Endothelial cell of umbilical vein (primary cell): ENCODE measurements at regions not wholly inside any gene's neighbourhood (a gene's known extent, or its start where the extent isn't known, plus 50 kb on each side); places are given as distances from the start of the nearest gene placed in this dataset.

Source experiments
- BruUV-seq: library from RNA; stranded (reverse); fragments of 400-500 nt; replicated peaks from 2 replicates; lab custom pipeline; 2021; lab: Mats Ljungman, UMichigan
- CTCF ChIA-PET: fragments of 300-600, 350-600 bp; sonication (Branson Sonifier 250); formaldehyde crosslinking; loops from one replicate; lab custom pipeline; 2021; ENCODE audit warnings: antibody characterized with exemption, inconsistent platforms; lab: Charles Lee
- POLR2A ChIA-PET: fragments of 300-600, 350-600 bp; sonication (Branson Sonifier 250); formaldehyde crosslinking; loops from one replicate; lab custom pipeline; 2021; ENCODE audit warnings: antibody characterized with exemption, inconsistent platforms; lab: Charles Lee
- DNase-seq: peaks from one replicate; pipeline ENCODE4 v3.0.0-alpha.2; 2011; ENCODE audit warnings: low read depth, low spot score
- FAIRE-seq: peaks from 2 replicates; lab custom pipeline; 2011; peaks lifted over from hg19 to GRCh38; lab: Jason Lieb, UNC
- H2AFZ ChIP-seq: 2 replicates; pipeline ENCODE4 v1.6.0; 2012; ENCODE audit warnings: low read depth, low read length, control low read depth, inconsistent platforms
- H3K27ac ChIP-seq: 2 replicates; pipeline ENCODE4 v1.5.1; 2011; ENCODE audit warnings: low read depth, mild to moderate bottlenecking, control low read depth, low read length, moderate library complexity; ENCODE audit not compliant: insufficient read depth
- H3K27me3 ChIP-seq, 2 experiments: 2 replicates each; pipeline versions ENCODE4 v1.6.0 to v1.6.1; 2011; ENCODE audit warnings: low read length in 2 of 2, mixed read lengths in 1 of 2; ENCODE audit not compliant: control insufficient read depth in 2 of 2, insufficient read depth in 2 of 2
- H3K36me3 ChIP-seq, 2 experiments: 2 replicates in 1 of 2; 3 replicates in 1 of 2; pipeline ENCODE4 v1.5.1; 2011; ENCODE audit warnings: low read length in 2 of 2, mild to moderate bottlenecking in 1 of 2, moderate library complexity in 1 of 2; ENCODE audit not compliant: control insufficient read depth in 2 of 2, insufficient read depth in 2 of 2; ENCODE audit errors: extremely low read depth in 1 of 2
- H3K4me1 ChIP-seq: 3 replicates; pipeline ENCODE4 v1.5.1; 2011; ENCODE audit warnings: mild to moderate bottlenecking, low read length; ENCODE audit not compliant: control insufficient read depth, insufficient read depth; ENCODE audit errors: extremely low read depth
- H3K4me2 ChIP-seq: 2 replicates; pipeline ENCODE4 v1.6.1; 2011; ENCODE audit warnings: low read length, control low read depth, mixed read lengths; ENCODE audit not compliant: insufficient read depth
- H3K4me3 ChIP-seq, 3 experiments: fragments of 200-600 bp in 1 of 3; sonication (generic), shearing (Covaris generic) in 1 of 3; replicated peaks in 1 of 3; 2 replicates each; pipeline ENCODE4 v1.5.1; 2011 to 2016; ENCODE audit warnings: control low read depth in 3 of 3, low read length in 3 of 3, mild to moderate bottlenecking in 2 of 3, inconsistent platforms in 1 of 3, low read depth in 1 of 3, moderate library complexity in 1 of 3; ENCODE audit not compliant: insufficient read depth in 1 of 3
- H3K79me2 ChIP-seq: 2 replicates; pipeline ENCODE4 v1.6.0; 2012; ENCODE audit warnings: low read length, inconsistent platforms; ENCODE audit not compliant: control insufficient read depth, insufficient read depth
- H3K9ac ChIP-seq: replicated peaks from 2 replicates; pipeline ENCODE3; 2011; ENCODE audit warnings: low read length, control low read depth; ENCODE audit not compliant: insufficient read depth; ENCODE audit errors: extremely low read depth
- H3K9me1 ChIP-seq: replicated peaks from 3 replicates; pipeline ENCODE4 v1.6.0; 2011; ENCODE audit warnings: mild to moderate bottlenecking, low read length; ENCODE audit not compliant: control insufficient read depth, insufficient read depth; ENCODE audit errors: extremely low read depth
- H3K9me3 ChIP-seq: replicated peaks from 2 replicates; pipeline ENCODE4 v1.5.1; 2012; ENCODE audit warnings: low read length, inconsistent platforms; ENCODE audit not compliant: control insufficient read depth, insufficient read depth
- H4K20me1 ChIP-seq: replicated peaks from 2 replicates; pipeline ENCODE3; 2011; ENCODE audit warnings: mild to moderate bottlenecking, low read length; ENCODE audit not compliant: control insufficient read depth, insufficient read depth; ENCODE audit errors: extremely low read depth
- EZH2 ChIP-seq: IDR thresholded peaks from 2 replicates; pipeline ENCODE4 v1.6.1; 2012; ENCODE audit warnings: borderline replicate concordance, low read depth, mild to moderate bottlenecking, moderate library complexity, low read length, inconsistent platforms; ENCODE audit not compliant: severe bottlenecking
- FOS ChIP-seq: IDR thresholded peaks from 2 replicates; pipeline ENCODE4 v1.6.1; 2011; ENCODE audit warnings: mild to moderate bottlenecking, low read length, moderate library complexity, borderline replicate concordance; ENCODE audit not compliant: insufficient read depth
- GATA2 ChIP-seq: IDR thresholded peaks from 2 replicates; pipeline ENCODE4 v1.7.0; 2011; ENCODE audit warnings: low read depth, mild to moderate bottlenecking, moderate library complexity, mixed read lengths, low read length; ENCODE audit not compliant: insufficient read length, insufficient read depth
- JUN ChIP-seq: IDR thresholded peaks from 2 replicates; pipeline ENCODE4 v1.6.1; 2011; ENCODE audit warnings: borderline replicate concordance, low read depth; ENCODE audit not compliant: insufficient read length, insufficient read depth
- MYC ChIP-seq: IDR thresholded peaks from one replicate; pipeline ENCODE4 v1.6.1; 2011; ENCODE audit warnings: mild to moderate bottlenecking, low read depth, low read length
- POLR2A ChIP-seq: IDR thresholded peaks from 2 replicates; pipeline ENCODE4 v1.6.1; 2012; ENCODE audit warnings: low read depth, mild to moderate bottlenecking, control low read depth, low read length
- POLR2AphosphoS5 ChIP-seq: IDR thresholded peaks from 2 replicates; pipeline ENCODE4 v1.6.1; 2012; ENCODE audit warnings: low read depth, mild to moderate bottlenecking, control low read depth, low read length, moderate library complexity; ENCODE audit not compliant: insufficient read depth
- dilution Hi-C: fragments of 300-500 bp; cut with MboI; formaldehyde crosslinking; loops from one replicate; pipeline ENCODE4 v1.15.0; 2019; ENCODE audit warnings: low sequenced_read_pairs; ENCODE audit not compliant: extremely low pct_ligation_motif_present
- intact Hi-C: fragments of 100-400 bp; cut with micrococcal nuclease; formaldehyde crosslinking; loops from one replicate; pipeline ENCODE4 v1.10.0; 2022
- TF ChIP-seq, protein P1 (sequence below), 2 donors: IDR thresholded peaks; 1 replicate in 1 of 2; 2 replicates in 1 of 2; pipeline ENCODE4 v1.5.1; 2011; ENCODE audit warnings: low read length in 2 of 2, mild to moderate bottlenecking in 2 of 2, moderate library complexity in 2 of 2, control low read depth in 1 of 2, inconsistent platforms in 1 of 2, low read depth in 1 of 2; ENCODE audit not compliant: insufficient read depth in 1 of 2; ENCODE audit errors: extremely low read depth in 1 of 2
- TF ChIP-seq, protein P2 (sequence below): IDR thresholded peaks from 2 replicates; pipeline ENCODE4 v1.6.1; 2011; ENCODE audit not compliant: insufficient read depth, insufficient read length

DNA sequence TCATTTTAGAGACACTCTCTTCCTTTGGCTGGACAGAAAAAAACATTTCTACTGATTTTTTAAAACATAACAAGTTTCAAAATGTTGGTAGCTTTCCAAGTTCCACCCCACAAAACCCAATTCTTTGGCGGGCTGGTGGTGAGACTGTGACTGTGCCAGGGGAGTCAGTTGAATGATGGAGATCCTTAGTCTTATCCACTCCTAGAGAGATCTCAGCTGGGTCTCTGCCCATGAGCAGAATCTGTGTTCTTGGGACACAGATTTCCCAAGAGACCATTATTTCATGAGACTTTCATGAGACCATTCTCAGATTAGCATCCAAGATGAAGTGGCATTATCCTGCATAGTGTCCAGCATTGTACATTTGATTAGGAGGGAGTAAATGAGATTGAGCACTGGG is 135.1 kb upstream of the NPHP3 start:
- dilution Hi-C loops, result no loop called here
- no peak overlapping the region for H3K27ac ChIP-seq
- no peak overlapping the region for H2AFZ ChIP-seq
- no peaks in the 10 kb centered on the region for H3K9me1 ChIP-seq
- no peaks in the 10 kb centered on the region for H3K36me3 ChIP-seq
- BruUV-seq, result no TSS peak
- H3K4me2 ChIP-seq, result no peak overlapping the region
- no peaks in the 10 kb centered on the region for H3K27me3 ChIP-seq
- CTCF ChIA-PET, result no interaction called here
- no peak for DNase-seq
- H4K20me1 ChIP-seq, result no peaks in the 10 kb centered on the region
- H3K4me1 ChIP-seq, result no peaks in the 10 kb centered on the region
- H3K79me2 ChIP-seq, result no peaks in the 10 kb centered on the region
- no peak for FAIRE-seq
- no peak overlapping the region for H3K9ac ChIP-seq
- no peak overlapping the region for H3K4me3 ChIP-seq
- TF ChIP-seq FOS, result no peak
- no peak for TF ChIP-seq POLR2AphosphoS5
- no peak for TF ChIP-seq EZH2
- TF ChIP-seq GATA2, result no peak
- TF ChIP-seq POLR2A, result no peak
- TF ChIP-seq, protein P1, sequence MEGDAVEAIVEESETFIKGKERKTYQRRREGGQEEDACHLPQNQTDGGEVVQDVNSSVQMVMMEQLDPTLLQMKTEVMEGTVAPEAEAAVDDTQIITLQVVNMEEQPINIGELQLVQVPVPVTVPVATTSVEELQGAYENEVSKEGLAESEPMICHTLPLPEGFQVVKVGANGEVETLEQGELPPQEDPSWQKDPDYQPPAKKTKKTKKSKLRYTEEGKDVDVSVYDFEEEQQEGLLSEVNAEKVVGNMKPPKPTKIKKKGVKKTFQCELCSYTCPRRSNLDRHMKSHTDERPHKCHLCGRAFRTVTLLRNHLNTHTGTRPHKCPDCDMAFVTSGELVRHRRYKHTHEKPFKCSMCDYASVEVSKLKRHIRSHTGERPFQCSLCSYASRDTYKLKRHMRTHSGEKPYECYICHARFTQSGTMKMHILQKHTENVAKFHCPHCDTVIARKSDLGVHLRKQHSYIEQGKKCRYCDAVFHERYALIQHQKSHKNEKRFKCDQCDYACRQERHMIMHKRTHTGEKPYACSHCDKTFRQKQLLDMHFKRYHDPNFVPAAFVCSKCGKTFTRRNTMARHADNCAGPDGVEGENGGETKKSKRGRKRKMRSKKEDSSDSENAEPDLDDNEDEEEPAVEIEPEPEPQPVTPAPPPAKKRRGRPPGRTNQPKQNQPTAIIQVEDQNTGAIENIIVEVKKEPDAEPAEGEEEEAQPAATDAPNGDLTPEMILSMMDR (IDR thresholded peaks at IDR 0.05; ENCODE audit: extremely low read depth in 1 of 2, insufficient read depth in 1 of 2, low read depth in 1 of 2, low read length in 2 of 2), result no peak
- no peak for TF ChIP-seq MYC
- TF ChIP-seq, protein P2, sequence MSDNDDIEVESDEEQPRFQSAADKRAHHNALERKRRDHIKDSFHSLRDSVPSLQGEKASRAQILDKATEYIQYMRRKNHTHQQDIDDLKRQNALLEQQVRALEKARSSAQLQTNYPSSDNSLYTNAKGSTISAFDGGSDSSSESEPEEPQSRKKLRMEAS, result no peak
- no peak for TF ChIP-seq JUN
- POLR2A ChIA-PET, result no interaction called here
- no peaks in the 10 kb centered on the region for H3K9me3 ChIP-seq
- intact Hi-C loops, result no loop called here
